CD4-positive, alpha-beta T cell (primary cell): ENCODE measurements at regions not wholly inside any gene's neighbourhood (a gene's known extent, or its start where the extent isn't known, plus 50 kb on each side); places are given as distances from the start of the nearest gene placed in this dataset.

Source experiments
- ATAC-seq: fragments of 200-7000 bp; cut with Tn5 transposase; one replicate; pipeline ENCODE4 v1.10.0; 2022; ENCODE audit warnings: mild to moderate bottlenecking; ENCODE audit not compliant: poor library complexity
- CTCF ChIA-PET: fragments of 350-600 bp; sonication (Branson Sonifier 250); formaldehyde crosslinking; loops from one replicate; lab custom pipeline; 2021; ENCODE audit warnings: antibody characterized with exemption, inconsistent platforms; lab: Charles Lee
- POLR2A ChIA-PET: fragments of 350-600 bp; sonication (Branson Sonifier 250); formaldehyde crosslinking; loops from one replicate; lab custom pipeline; 2021; ENCODE audit warnings: antibody characterized with exemption, inconsistent platforms; lab: Charles Lee
- DNase-seq, 14 experiments: peaks; one replicate each; pipeline ENCODE4 v3.0.0-alpha.2; 2013 to 2020; ENCODE audit warnings: mixed read lengths in 2 of 14
- H3K27ac ChIP-seq, 2 donors: one replicate each; pipeline versions ENCODE4 v1.5.1 to v1.7.0; 2013; ENCODE audit warnings: low read length in 2 of 2, low read depth in 1 of 2, mild to moderate bottlenecking in 1 of 2
- H3K27me3 ChIP-seq, 2 experiments: 1 replicate in 1 of 2; 2 replicates in 1 of 2; pipeline versions ENCODE4 v1.6.1 to v1.7.0; 2013; ENCODE audit warnings: low read length in 2 of 2, control low read depth in 1 of 2, mild to moderate bottlenecking in 1 of 2, moderate library complexity in 1 of 2; ENCODE audit not compliant: insufficient read depth in 2 of 2, control insufficient read depth in 1 of 2
- H3K36me3 ChIP-seq: one replicate; pipeline ENCODE4 v1.6.1; 2013; ENCODE audit warnings: low read length, control low read depth; ENCODE audit not compliant: insufficient read depth
- H3K4me1 ChIP-seq: one replicate; pipeline ENCODE4 v1.6.1; 2013; ENCODE audit warnings: low read length, control low read depth; ENCODE audit not compliant: insufficient read depth
- H3K4me3 ChIP-seq: one replicate; pipeline ENCODE4 v1.5.1; 2013; ENCODE audit warnings: mild to moderate bottlenecking, low read length, moderate library complexity
- H3K9me3 ChIP-seq, 2 experiments: 1 replicate in 1 of 2; 2 replicates in 1 of 2; pipeline versions ENCODE4 v1.6.1 to v1.7.0; 2013; ENCODE audit warnings: low read length in 2 of 2, mild to moderate bottlenecking in 2 of 2, control low read depth in 1 of 2, moderate library complexity in 1 of 2; ENCODE audit not compliant: control insufficient read depth in 1 of 2, insufficient read depth in 1 of 2
- H3K27ac Mint-ChIP-seq: one replicate; pipeline ENCODE4 v1.8.0; 2020; ENCODE audit warnings: mixed read lengths
- H3K27me3 Mint-ChIP-seq: one replicate; pipeline ENCODE4 v1.8.0; 2021; ENCODE audit warnings: mixed read lengths
- H3K36me3 Mint-ChIP-seq: one replicate; pipeline ENCODE4 v1.8.0; 2021; ENCODE audit warnings: low read depth, mixed read lengths
- H3K4me1 Mint-ChIP-seq: one replicate; pipeline ENCODE4 v1.8.0; 2021; ENCODE audit warnings: low read depth, mixed read lengths
- H3K4me3 Mint-ChIP-seq: one replicate; pipeline ENCODE4 v1.8.0; 2020; ENCODE audit warnings: mild to moderate bottlenecking, mixed read lengths
- H3K9me3 Mint-ChIP-seq: one replicate; pipeline ENCODE4 v1.8.0; 2020; ENCODE audit warnings: mixed read lengths
- intact Hi-C, 2 experiments: fragments of 100-400 bp; cut with DNase I in 1 of 2; cut with micrococcal nuclease in 1 of 2; formaldehyde crosslinking; loops; one replicate each; pipeline versions ENCODE4 v1.15.1 to v1.9.0; 2023 to 2025; cut with DNase I, micrococcal nuclease
- TF ChIP-seq, protein P1 (sequence below): fragments of 200-600 bp; IDR thresholded peaks from one replicate; pipeline ENCODE4 v1.8.0; 2022; ENCODE audit warnings: antibody characterized with exemption, mild to moderate bottlenecking

DNA sequence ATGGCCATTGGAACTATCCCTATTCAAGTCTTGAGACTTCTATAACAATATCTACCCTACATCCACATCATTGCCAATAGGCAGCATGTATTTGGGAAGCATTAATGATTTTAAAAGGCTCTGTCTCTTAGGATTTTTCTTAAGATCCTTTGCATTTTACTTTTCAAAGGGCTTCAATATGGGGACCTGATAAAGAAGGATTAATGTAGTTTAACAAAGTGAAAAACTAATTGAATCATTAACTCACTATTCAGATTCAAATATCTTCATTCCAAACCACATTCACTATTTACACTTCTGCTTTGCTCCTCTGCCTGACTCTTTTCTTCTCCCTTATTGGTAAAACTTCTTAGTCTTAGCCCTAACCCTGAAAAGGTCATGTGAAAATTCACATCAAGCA lies 333.0 kb downstream of the EPHA7 start:
- no peak overlapping the region for H3K4me3 ChIP-seq
- H3K4me1 ChIP-seq = no peaks in the 10 kb centered on the region
- H3K27me3 ChIP-seq = no peaks in the 10 kb centered on the region
- ChIA-PET POLR2A (no interaction called here), CTCF (no interaction called here)
- no peaks in the 10 kb centered on the region for H3K9me3 ChIP-seq
- no peak for DNase-seq
- no peak for ATAC-seq
- Mint-ChIP-seq H3K4me3 (no peak overlapping the region), H3K4me1 (no peaks in the 10 kb centered on the region), H3K27me3 (no peaks in the 10 kb centered on the region), H3K9me3 (peaks cover 4% of the 10 kb centered on the region), H3K27ac (no peak overlapping the region), H3K36me3 (no peaks in the 10 kb centered on the region)
- TF ChIP-seq, protein P1, sequence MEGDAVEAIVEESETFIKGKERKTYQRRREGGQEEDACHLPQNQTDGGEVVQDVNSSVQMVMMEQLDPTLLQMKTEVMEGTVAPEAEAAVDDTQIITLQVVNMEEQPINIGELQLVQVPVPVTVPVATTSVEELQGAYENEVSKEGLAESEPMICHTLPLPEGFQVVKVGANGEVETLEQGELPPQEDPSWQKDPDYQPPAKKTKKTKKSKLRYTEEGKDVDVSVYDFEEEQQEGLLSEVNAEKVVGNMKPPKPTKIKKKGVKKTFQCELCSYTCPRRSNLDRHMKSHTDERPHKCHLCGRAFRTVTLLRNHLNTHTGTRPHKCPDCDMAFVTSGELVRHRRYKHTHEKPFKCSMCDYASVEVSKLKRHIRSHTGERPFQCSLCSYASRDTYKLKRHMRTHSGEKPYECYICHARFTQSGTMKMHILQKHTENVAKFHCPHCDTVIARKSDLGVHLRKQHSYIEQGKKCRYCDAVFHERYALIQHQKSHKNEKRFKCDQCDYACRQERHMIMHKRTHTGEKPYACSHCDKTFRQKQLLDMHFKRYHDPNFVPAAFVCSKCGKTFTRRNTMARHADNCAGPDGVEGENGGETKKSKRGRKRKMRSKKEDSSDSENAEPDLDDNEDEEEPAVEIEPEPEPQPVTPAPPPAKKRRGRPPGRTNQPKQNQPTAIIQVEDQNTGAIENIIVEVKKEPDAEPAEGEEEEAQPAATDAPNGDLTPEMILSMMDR = no peak
- intact Hi-C loops = no loop called here
- no peaks in the 10 kb centered on the region for H3K36me3 ChIP-seq
- no peak overlapping the region for H3K27ac ChIP-seq

DNA sequence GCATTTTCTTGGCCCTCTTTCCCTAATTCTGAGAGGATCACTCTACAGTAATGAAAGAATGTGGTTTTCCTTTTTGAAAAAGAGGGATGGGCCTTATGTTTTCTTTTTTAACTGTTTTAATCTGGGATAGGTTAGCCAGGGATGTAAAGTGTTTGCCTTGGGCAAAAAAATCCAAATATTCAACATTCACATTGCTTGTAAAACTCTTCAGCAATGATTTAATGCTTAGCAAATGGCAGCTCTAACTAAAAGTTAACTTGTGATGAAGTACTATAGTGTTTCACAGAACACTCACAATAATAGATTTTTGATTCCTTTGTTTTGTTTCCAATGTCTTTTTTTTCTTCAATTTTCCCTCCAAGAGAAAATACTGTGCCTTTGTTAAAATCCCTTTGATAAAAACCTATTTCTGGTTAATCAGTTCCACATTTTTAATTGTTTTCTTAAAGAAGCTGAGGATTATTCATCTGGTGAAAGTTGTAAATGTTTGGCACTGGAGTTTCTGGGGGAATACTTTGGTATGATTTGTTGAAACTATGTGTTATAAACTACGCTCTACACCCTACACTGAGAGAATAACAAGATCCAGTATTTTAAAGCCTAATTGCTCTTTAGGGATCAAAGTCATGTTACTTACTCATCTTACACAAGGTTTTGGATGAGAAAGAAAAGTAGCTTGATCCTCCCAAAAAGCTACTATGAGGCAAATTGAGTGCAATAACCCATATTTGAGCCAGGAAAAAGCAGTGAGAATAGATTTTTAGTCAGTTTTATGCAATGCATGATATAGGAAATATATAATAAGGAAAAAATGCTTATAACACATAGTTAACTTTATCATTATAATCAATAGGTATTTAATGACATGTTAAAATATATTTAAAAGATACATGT lies 335.8 kb downstream of the EPHA7 start:
- ChIA-PET POLR2A (no interaction called here), CTCF (no interaction called here)
- no peaks in the 10 kb centered on the region for H3K4me1 Mint-ChIP-seq
- H3K27ac ChIP-seq = no peak overlapping the region
- no peak overlapping the region for H3K4me3 ChIP-seq
- H3K9me3 ChIP-seq = no peaks in the 10 kb centered on the region
- ATAC-seq = no peak
- no peaks in the 10 kb centered on the region for H3K4me1 ChIP-seq
- no peaks in the 10 kb centered on the region for H3K36me3 ChIP-seq
- H3K9me3 Mint-ChIP-seq = peaks cover 4% of the 10 kb centered on the region
- H3K27me3 ChIP-seq = no peaks in the 10 kb centered on the region
- no peak for DNase-seq
- no peak overlapping the region for H3K27ac Mint-ChIP-seq
- no peak overlapping the region for H3K4me3 Mint-ChIP-seq
- no peaks in the 10 kb centered on the region for H3K36me3 Mint-ChIP-seq
- intact Hi-C loops = no loop called here
- TF ChIP-seq, protein P1 = no peak
- no peaks in the 10 kb centered on the region for H3K27me3 Mint-ChIP-seq

DNA sequence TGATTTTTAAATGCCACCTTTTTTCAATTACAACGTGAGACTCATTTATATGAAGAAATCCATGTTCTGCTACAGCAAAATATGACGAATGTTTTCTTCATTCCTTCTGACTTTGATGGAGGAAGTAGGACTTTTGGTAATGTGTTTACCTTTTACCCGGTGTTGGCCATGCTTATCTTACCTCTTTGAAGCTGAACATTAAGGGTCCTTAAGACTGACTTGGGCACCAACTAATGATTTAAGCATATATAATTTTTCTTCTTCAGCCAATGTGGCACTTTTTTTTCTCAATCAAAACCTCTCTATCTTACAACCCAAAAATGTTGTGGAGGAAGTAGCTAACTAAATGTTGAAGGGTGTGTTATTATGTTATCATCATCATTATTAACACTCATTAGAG lies 337.5 kb downstream of the EPHA7 start:
- CTCF ChIA-PET = no interaction called here
- Mint-ChIP-seq H3K9me3 (peaks cover 4% of the 10 kb centered on the region), H3K27me3 (no peaks in the 10 kb centered on the region)

More for the DNA sequence above, 337.5 kb downstream of the EPHA7 start:
- no peaks in the 10 kb centered on the region for H3K36me3 ChIP-seq
- Mint-ChIP-seq H3K36me3 (no peaks in the 10 kb centered on the region), H3K27ac (no peak overlapping the region), H3K4me1 (no peaks in the 10 kb centered on the region), H3K4me3 (no peak overlapping the region)
- intact Hi-C loops = no loop called here
- H3K27ac ChIP-seq = no peak overlapping the region
- no peak for ATAC-seq
- no peak overlapping the region for H3K4me3 ChIP-seq
- TF ChIP-seq, protein P1 = no peak
- DNase-seq = no peak
- no peaks in the 10 kb centered on the region for H3K27me3 ChIP-seq
- no peaks in the 10 kb centered on the region for H3K9me3 ChIP-seq
- POLR2A ChIA-PET = no interaction called here
- no peaks in the 10 kb centered on the region for H3K4me1 ChIP-seq
